Trophoblast cell (in vitro differentiated cells and primary cell): ENCODE measurements at regions not wholly inside any gene's neighbourhood (a gene's known extent, or its start where the extent isn't known, plus 50 kb on each side); places are given as distances from the start of the nearest gene placed in this dataset.

Source experiments
- DNase-seq, 2 donors: peaks; one replicate each; pipeline ENCODE4 v3.0.0-alpha.2; 2016
- H2AFZ ChIP-seq: 2 replicates; pipeline ENCODE4 v1.6.1; 2013; ENCODE audit warnings: low read length, moderate library complexity, mild to moderate bottlenecking; ENCODE audit not compliant: insufficient read depth, poor library complexity
- H2AK5ac ChIP-seq: 2 replicates; pipeline ENCODE4 v1.6.1; 2013; ENCODE audit warnings: mild to moderate bottlenecking, low read length
- H2BK120ac ChIP-seq: 2 replicates; pipeline ENCODE4 v1.6.1; 2013; ENCODE audit warnings: low read length, mild to moderate bottlenecking, moderate library complexity; ENCODE audit not compliant: insufficient read depth, poor library complexity
- H2BK12ac ChIP-seq: 2 replicates; pipeline ENCODE4 v1.6.1; 2013; ENCODE audit warnings: mild to moderate bottlenecking, low read length, moderate library complexity
- H2BK5ac ChIP-seq: 2 replicates; pipeline ENCODE4 v1.6.1; 2013; ENCODE audit warnings: low read length, low read depth, moderate library complexity, mild to moderate bottlenecking; ENCODE audit not compliant: poor library complexity
- H3K14ac ChIP-seq: 2 replicates; pipeline ENCODE4 v1.6.1; 2013; ENCODE audit warnings: mild to moderate bottlenecking, low read length
- H3K18ac ChIP-seq: 2 replicates; pipeline ENCODE4 v1.6.1; 2013; ENCODE audit warnings: mild to moderate bottlenecking, low read length
- H3K23ac ChIP-seq: 2 replicates; pipeline ENCODE4 v1.6.1; 2013; ENCODE audit warnings: low read length
- H3K27ac ChIP-seq: 2 replicates; pipeline ENCODE4 v1.5.1; 2013; ENCODE audit warnings: low read depth, mild to moderate bottlenecking, inconsistent platforms, low read length, moderate library complexity
- H3K27me3 ChIP-seq: 2 replicates; pipeline ENCODE4 v1.6.1; 2013; ENCODE audit warnings: inconsistent platforms, mild to moderate bottlenecking, low read length, moderate library complexity; ENCODE audit not compliant: insufficient read depth
- H3K36me3 ChIP-seq, 2 experiments: 1 replicate in 1 of 2; 2 replicates in 1 of 2; pipeline ENCODE4 v1.6.1; 2013; ENCODE audit warnings: low read length in 2 of 2, mild to moderate bottlenecking in 2 of 2, moderate library complexity in 1 of 2; ENCODE audit not compliant: insufficient read depth in 2 of 2, control insufficient read depth in 1 of 2
- H3K4ac ChIP-seq: 2 replicates; pipeline ENCODE4 v1.6.1; 2013; ENCODE audit warnings: low read depth, mild to moderate bottlenecking, low read length, moderate library complexity
- H3K4me1 ChIP-seq, 2 experiments: 1 replicate in 1 of 2; 2 replicates in 1 of 2; pipeline ENCODE4 v1.6.1; 2013; ENCODE audit warnings: low read length in 2 of 2, mild to moderate bottlenecking in 2 of 2, moderate library complexity in 1 of 2; ENCODE audit not compliant: insufficient read depth in 2 of 2, control insufficient read depth in 1 of 2
- H3K4me2 ChIP-seq: 2 replicates; pipeline ENCODE4 v1.6.1; 2013; ENCODE audit warnings: inconsistent platforms, mild to moderate bottlenecking, low read length, moderate library complexity
- H3K4me3 ChIP-seq: 2 replicates; pipeline ENCODE4 v1.5.1; 2013; ENCODE audit warnings: mild to moderate bottlenecking, low read depth, low read length, inconsistent platforms
- H3K79me1 ChIP-seq: one replicate; pipeline ENCODE4 v1.6.1; 2013; ENCODE audit warnings: low read length
- H3K79me2 ChIP-seq: 2 replicates; pipeline ENCODE4 v1.6.1; 2013; ENCODE audit warnings: low read length, mild to moderate bottlenecking; ENCODE audit not compliant: control insufficient read depth, insufficient read depth, poor library complexity
- H3K9ac ChIP-seq: 2 replicates; pipeline ENCODE4 v1.6.1; 2013; ENCODE audit warnings: mild to moderate bottlenecking, low read length
- H3K9me3 ChIP-seq: 2 replicates; pipeline ENCODE4 v1.6.1; 2013; ENCODE audit warnings: low read depth, mild to moderate bottlenecking, control low read depth, inconsistent platforms, low read length; ENCODE audit not compliant: insufficient read depth
- H4K12ac ChIP-seq: 2 replicates; pipeline ENCODE4 v1.6.1; 2013; ENCODE audit warnings: low read depth, mild to moderate bottlenecking, low read length, moderate library complexity
- H4K8ac ChIP-seq: 2 replicates; pipeline ENCODE4 v1.6.1; 2013; ENCODE audit warnings: low read depth, mild to moderate bottlenecking, low read length, moderate library complexity
- H4K91ac ChIP-seq: one replicate; pipeline ENCODE4 v1.6.1; 2013; ENCODE audit warnings: low read depth, mild to moderate bottlenecking, low read length, moderate library complexity
- WGBS: extraction: QIAGEN DNeasy Blood & Tissue Kit; methylation state at CpG from one replicate; pipeline ENCODE4 v1.1.7; 2013; ENCODE audit warnings: missing lambda C conversion rate; ENCODE audit not compliant: insufficient read length, insufficient coverage; ENCODE audit errors: extremely low coverage; 5-methylcytosine and 5-hydroxymethylcytosine counted together

DNA sequence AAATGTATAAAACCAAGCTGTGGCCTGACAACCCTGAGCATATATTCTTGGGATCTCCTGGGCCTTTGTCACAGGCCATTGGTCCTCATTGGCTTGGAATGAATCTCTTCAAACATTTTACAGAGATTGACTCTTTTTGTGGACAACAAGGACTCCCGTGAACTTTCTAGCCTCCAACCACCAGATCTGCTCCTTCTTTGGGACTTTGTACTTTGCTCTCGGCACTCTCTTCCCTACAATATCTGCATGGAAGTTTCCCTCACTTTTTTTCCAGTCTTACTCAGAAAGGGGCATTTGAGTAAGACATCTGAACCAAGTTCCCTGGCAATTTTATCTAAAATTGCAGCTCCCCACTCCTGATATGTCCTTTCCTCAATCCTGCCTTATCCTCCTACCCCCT is 158.8 kb downstream of the PHLDA1 start:
- Histone ChIP-seq H2BK12ac (no peak overlapping the region), H3K79me1 (peaks cover 2% of the 10 kb centered on the region), H3K4ac (no peak overlapping the region), H3K79me2 (no peaks in the 10 kb centered on the region), H3K9me3 (no peaks in the 10 kb centered on the region), H3K14ac (no peak overlapping the region), H3K18ac (no peak overlapping the region), H3K23ac (no peak overlapping the region), H2BK120ac (no peak overlapping the region), H2BK5ac (no peak overlapping the region), H3K9ac (no peak overlapping the region), H3K4me2 (no peak overlapping the region), H2AFZ (no peak overlapping the region), H3K27me3 (no peaks in the 10 kb centered on the region), H4K8ac (no peak overlapping the region), H3K27ac (no peak overlapping the region), H3K4me1 (no peaks in the 10 kb centered on the region), H4K91ac (no peak overlapping the region), H4K12ac (no peak overlapping the region), H3K36me3 (no peaks in the 10 kb centered on the region), H2AK5ac (no peak overlapping the region), H3K4me3 (no peak overlapping the region)
- no CpG with 5 or more reads among the region's 2 CpGs for WGBS
- DNase-seq, result no peak

GRCh38 chr12:75870878-75871277 is 160.7 kb downstream of the PHLDA1 start:
- no peak for DNase-seq
- Histone ChIP-seq H4K12ac (no peak overlapping the region), H3K4me3 (no peak overlapping the region), H3K4me1 (no peaks in the 10 kb centered on the region), H3K36me3 (no peaks in the 10 kb centered on the region), H2AK5ac (no peak overlapping the region), H4K91ac (no peak overlapping the region), H3K4ac (no peak overlapping the region), H3K27me3 (no peaks in the 10 kb centered on the region), H3K18ac (no peak overlapping the region), H3K9me3 (no peaks in the 10 kb centered on the region), H3K27ac (no peak overlapping the region), H3K79me2 (no peaks in the 10 kb centered on the region), H4K8ac (no peak overlapping the region), H3K23ac (no peak overlapping the region), H3K79me1 (no peaks in the 10 kb centered on the region), H2BK12ac (no peak overlapping the region), H2BK5ac (no peak overlapping the region), H3K14ac (no peak overlapping the region), H3K9ac (no peak overlapping the region), H2AFZ (no peak overlapping the region), H3K4me2 (no peak overlapping the region), H2BK120ac (no peak overlapping the region)
- no CpG with 5 or more reads among the region's 2 CpGs for WGBS

- Histone ChIP-seq H4K91ac (no peak overlapping the region), H3K23ac (no peak overlapping the region), H3K4me2 (no peak overlapping the region), H4K12ac (no peak overlapping the region), H2AK5ac (no peak overlapping the region), H4K8ac (no peak overlapping the region), H2BK120ac (no peak overlapping the region), H3K79me2 (no peaks in the 10 kb centered on the region), H3K36me3 (no peaks in the 10 kb centered on the region), H3K9ac (no peak overlapping the region), H3K9me3 (no peaks in the 10 kb centered on the region), H2BK5ac (no peak overlapping the region), H3K4me3 (no peak overlapping the region), H3K4me1 (no peaks in the 10 kb centered on the region), H3K14ac (no peak overlapping the region), H3K18ac (no peak overlapping the region), H2AFZ (no peak overlapping the region), H2BK12ac (no peak overlapping the region), H3K27ac (no peak overlapping the region), H3K4ac (no peak overlapping the region), H3K27me3 (no peaks in the 10 kb centered on the region), H3K79me1 (no peaks in the 10 kb centered on the region)
- WGBS, result no CpG with 5 or more reads among the region's 3 CpGs
- DNase-seq, result no peak
Observed at GRCh38 chr12:75868501-75868900, 163.1 kb downstream of the PHLDA1 start.

DNA sequence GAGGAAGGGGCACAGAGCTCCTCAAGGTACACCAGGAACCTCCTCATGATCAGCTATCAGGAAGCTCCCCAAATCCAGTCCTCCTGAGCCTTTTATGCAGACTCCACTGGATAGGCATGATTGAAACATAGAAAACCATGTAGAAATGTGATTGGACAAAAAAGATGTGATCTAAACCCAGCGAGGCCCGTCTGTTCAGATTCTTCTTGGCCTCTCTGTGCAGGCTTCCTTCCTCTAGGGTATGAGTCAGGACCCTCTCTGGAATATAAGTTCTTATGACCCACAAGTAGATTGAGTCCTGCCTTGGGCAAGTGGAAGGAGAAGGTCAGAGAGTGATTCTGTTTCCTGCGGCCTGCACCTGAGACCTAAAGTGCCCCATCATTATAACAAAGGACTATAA is 166.3 kb downstream of the PHLDA1 start:
- H3K4me2 ChIP-seq, result no peak overlapping the region

More for the DNA sequence above, 166.3 kb downstream of the PHLDA1 start:
- Histone ChIP-seq H3K4ac (no peak overlapping the region), H3K36me3 (no peaks in the 10 kb centered on the region), H3K9ac (no peak overlapping the region), H3K79me2 (no peaks in the 10 kb centered on the region), H3K4me1 (no peaks in the 10 kb centered on the region), H3K4me3 (no peak overlapping the region), H2BK5ac (no peak overlapping the region), H3K27ac (no peak overlapping the region), H3K79me1 (no peaks in the 10 kb centered on the region), H4K91ac (no peak overlapping the region), H3K9me3 (no peaks in the 10 kb centered on the region), H2AFZ (no peak overlapping the region), H4K8ac (no peak overlapping the region), H2BK120ac (no peak overlapping the region), H2BK12ac (no peak overlapping the region), H2AK5ac (no peak overlapping the region), H3K27me3 (no peaks in the 10 kb centered on the region), H3K18ac (no peak overlapping the region), H4K12ac (no peak overlapping the region), H3K23ac (no peak overlapping the region), H3K14ac (no peak overlapping the region)
- no CpG with 5 or more reads among the region's 3 CpGs for whole genome bisulfite sequencing
- DNase-seq, result peak; percentile 16 to 68
